IPS DF 4.7 (cell line): ENCODE measurements at regions not wholly inside any gene's neighbourhood (a gene's known extent, or its start where the extent isn't known, plus 50 kb on each side); places are given as distances from the start of the nearest gene placed in this dataset.
"Not testable (repeated sequence)": the region's sequence is repeated elsewhere in the genome, so short reads cannot be mapped to it uniquely, and the experiment has no call there.

Source experiments
- DNase-seq: peaks from one replicate; pipeline ENCODE4 v3.0.0-alpha.2; 2013; ENCODE audit warnings: low spot score; ENCODE audit errors: extremely low read depth

- no peak for DNase-seq
Measured at GRCh38 chr5:41995193-41995592, 70.1 kb downstream of the FBXO4 start.

GRCh38 chr5:42001673-42002072 lies 76.6 kb downstream of the FBXO4 start:
- DNase-seq: no peak

GRCh38 chr5:42003852-42004251 lies 78.8 kb downstream of the FBXO4 start:
- not testable (repeated sequence) for DNase-seq

DNA sequence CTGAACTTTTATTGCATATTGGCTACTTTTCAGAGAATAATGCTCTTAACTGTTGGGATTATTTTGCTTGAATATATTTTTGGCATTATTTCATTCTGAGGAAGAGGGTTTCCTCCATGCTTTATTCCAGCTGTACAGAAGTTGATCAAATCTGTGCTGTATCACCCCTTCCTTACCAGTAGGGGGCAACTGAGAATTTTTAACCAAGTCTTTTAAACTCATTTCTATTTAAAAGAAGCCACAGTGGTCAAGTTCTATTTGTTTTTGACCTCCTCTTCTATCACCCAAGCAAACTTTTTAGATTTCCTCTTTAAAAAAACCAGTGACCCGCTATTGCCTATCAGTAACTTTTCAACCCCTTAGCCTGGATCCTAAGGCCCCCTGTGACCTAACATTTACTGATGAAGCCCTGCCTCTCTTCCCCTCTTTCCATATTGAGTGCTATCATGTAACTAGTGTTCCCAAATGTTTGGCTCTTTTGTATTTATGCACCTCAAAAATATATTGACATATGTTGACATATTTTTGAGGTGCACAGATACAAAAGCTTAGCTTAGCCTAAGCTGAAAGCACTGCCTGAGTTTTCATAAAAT lies 80.6 kb downstream of the FBXO4 start:
- DNase-seq: no peak

- no peak for DNase-seq
Measured at GRCh38 chr5:42013561-42013960, 88.5 kb downstream of the FBXO4 start.

DNA sequence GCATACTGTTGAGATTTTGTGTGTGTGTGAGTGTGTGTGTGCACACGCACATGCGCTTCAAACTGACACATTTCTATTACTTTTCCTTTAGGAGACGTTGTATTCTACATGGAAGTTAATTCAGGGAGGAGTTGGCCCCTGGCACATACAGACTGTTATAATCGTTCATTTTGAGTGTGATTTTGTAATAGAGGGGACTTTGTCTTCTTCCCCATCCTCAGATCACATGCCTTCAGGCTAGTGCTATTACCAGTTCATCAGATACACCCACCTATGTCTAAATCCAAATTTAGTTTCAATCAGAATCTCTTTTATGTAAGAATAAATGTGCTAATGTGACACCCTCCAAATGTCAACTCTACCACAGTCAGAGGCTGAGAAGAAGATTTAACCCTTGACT lies 90.2 kb downstream of the FBXO4 start:
- DNase-seq: no peak

DNA sequence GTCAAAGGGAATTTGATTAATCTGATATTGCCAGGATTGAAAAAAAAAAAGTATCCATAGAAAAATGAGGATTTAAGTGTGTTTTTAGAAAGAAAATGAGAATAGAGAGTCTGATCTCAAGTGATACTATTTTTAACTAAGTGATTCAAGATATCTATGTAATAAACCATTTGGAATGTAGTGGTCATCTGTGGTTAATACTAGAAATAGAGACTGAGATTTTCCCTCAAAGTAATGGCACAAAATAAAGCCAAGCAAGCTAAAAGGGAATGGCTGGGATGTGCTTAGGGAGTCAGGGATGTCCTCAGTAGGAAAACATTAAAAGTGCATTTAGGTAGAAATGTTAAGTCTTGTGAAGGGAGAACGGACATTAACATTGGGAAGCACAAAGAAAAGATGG lies 90.6 kb downstream of the FBXO4 start:
- DNase-seq: no peak

GRCh38 chr5:42020788-42021530 lies 95.9 kb downstream of the FBXO4 start:
- DNase-seq: no peak

DNA sequence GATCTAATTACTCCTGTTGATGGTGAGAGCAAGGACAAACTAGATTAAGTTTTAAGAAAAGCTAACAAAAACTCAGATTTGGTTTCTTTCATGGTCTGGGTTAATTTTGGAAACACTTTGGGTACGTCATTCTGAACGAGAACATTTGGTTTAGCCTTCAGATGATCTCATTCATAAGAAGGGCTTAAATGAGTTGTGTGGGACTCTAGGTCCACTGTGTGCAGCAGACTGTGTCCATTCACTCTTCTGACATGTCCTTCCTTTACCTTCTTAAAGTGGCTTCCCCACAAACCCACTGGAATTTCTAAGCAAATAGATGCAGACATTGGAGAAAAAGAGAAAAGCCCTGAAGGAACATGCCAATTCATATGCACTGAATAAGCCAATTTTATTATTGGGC lies 96.8 kb downstream of the FBXO4 start:
- DNase-seq: no peak

- DNase-seq: no peak
Measured at GRCh38 chr5:42022383-42022972, 97.4 kb downstream of the FBXO4 start.

- no peak for DNase-seq
Measured at GRCh38 chr5:42026446-42026845, 101.4 kb downstream of the FBXO4 start.

- no peak for DNase-seq
Measured at GRCh38 chr5:42032137-42032536, 107.1 kb downstream of the FBXO4 start.

DNA sequence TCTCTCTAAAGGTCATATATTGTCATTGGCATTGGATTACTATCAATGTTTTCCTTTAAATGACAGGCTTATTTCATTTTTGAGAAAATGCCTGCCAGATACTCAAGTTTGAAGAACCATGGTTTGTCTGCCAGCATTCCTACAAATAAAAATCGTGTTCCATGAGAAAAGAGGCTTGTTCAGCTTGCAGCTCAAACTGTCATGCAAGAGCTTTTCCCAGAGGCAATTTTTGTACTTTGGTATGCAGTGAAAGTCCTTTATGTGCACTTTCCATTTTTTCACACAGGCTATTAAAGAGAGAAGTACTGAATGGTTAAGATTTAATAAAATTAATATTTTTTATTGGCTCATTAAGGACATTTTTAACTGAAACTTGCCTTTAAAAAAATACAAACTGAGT lies 110.4 kb downstream of the FBXO4 start:
- DNase-seq: no peak

DNA sequence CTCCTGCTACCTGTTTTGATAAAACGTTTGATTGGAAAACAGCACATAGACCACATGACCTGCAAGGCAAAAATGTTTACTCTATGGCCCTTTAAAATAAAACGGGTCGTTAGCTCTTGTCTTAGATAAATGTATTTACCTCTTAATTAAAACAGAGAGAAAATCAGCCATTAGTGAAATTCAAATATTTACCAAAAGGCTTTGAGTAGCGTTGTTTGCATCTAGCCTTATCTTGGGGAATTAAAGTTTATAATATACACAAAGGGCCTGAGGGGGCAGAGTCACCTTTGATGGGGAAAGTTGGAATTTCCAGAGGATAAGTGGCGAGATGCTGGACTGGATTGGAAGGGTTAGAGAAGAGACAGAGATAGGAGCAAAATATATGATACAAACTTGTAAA lies 111.3 kb downstream of the FBXO4 start:
- no peak for DNase-seq

- no peak for DNase-seq
Measured at GRCh38 chr5:42037379-42037932, 112.4 kb downstream of the FBXO4 start.

DNA sequence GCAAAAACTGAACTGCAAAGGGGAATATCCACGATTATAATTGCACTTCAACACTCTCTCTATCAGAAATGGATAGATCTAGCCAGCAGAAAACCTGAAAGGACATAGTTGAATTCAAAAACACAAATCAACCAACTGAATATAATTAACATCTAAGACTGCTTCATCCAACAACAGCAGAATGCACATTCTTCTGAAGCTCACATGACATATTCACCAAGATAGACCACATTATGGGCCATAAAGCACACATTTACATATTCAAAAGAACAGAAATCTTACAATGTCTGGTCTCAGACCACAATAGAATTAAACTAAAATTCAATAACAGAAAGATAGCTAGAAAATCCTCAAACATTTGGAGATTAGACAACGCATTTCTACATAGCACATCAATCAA lies 118.3 kb downstream of the FBXO4 start:
- DNase-seq: no peak

DNA sequence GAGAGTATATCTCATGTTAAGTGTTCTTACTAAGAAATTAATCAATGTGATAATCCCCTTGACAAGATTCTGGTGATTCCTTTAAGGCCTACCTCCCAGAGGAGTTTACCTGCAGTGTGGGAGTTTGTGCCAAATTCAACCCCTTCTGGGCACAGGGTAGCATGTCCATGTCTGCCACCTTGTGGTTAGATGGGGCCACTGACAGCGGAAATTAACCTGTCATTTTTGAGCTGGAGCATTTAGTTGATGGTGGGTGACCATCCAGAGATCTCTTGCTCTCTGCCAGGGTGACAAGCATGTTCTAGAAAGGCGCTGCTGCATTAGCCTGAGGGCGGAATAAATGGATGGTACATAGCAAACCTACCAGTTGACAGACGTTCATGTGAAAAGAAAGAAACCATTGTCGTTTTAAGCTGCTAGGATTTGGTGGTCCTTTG lies 132.2 kb downstream of the FBXO4 start:
- peak; percentile 56 for DNase-seq

DNA sequence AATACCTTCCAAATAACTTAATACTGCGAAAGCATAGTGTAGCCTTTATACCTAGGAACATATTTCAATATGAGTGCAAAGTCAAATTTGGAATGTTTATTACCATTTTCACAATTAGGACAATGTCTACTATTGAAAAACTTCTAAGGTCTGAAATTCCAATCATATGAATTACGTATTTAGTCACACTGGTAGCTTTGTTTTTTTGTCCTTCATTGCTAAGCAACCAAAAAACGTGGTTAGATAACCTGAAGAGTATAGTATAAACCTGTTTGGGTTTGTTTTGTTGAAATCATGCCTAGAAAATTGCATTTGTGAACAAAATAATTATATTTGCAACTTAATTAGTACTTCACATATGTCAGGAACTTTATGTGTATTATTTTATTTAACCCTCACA lies 134.2 kb downstream of the FBXO4 start:
- no peak for DNase-seq

DNA sequence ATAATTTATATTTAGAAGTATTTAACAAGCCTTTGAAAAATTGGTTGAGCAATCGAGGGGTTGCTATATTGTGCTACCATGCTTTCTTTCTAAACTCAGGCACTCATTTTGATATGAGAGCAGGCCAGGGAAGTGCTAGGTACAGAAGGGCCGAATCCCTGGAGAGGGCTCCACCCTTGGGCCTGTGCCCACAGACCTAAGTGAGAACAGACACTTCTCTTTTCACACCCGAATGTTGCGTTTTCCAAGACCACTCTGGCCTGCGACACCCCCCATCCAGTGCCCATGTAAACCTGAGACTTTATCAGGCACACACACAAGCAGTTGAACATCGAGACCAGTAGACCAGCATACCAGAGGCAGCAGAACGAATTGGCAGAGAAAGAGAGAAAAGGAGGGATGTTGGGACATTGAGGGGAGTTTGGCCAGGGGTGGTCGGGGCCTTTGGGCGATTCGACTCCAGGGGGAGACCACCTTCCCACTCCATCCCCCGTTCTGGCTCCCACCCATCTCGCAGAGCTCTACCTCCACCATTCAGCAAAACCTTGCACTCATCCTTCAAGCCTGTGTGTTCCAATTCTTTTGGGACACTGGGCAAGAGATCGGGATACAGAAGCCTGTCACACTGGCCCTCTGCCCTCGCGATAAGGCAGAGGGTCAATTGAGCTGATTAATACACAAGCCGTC lies 134.8 kb downstream of the FBXO4 start:
- no peak for DNase-seq

DNA sequence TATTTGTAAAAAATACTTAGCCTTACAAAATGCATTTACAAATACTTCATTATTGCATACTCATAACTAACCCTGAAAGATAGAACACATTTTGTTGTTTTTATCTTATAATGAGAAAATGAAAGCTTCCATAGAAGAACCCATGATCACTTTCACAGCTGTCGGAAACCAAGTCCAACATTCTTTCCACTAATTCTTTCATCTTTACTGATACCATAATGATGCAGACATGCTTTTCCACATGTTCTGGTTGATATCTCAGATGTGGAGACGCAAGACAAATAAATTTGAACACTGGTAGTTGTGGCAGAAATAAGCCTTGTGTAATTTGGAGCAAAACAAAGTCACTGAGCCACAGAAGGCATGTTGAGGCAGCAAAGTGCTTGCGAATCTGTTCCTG lies 136.0 kb downstream of the FBXO4 start:
- no peak for DNase-seq

DNA sequence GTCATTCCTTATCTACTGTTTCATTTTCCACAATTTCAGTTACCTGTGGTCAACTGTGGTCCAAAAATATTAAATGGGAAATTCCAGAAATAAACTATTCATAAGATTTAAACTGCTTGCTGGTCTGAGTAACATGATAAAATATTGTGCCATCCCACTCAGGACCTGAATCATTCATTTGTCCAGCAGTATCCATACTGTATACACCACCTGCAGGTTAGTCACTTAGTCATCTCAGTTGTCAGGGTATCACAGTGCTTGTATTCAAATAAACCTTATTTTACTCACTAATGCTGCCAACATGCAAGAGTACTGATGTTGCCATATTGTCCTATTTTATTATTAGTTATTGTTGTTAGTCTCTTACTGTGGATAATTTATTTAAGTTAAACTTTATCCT lies 139.7 kb downstream of the FBXO4 start:
- no peak for DNase-seq

DNA sequence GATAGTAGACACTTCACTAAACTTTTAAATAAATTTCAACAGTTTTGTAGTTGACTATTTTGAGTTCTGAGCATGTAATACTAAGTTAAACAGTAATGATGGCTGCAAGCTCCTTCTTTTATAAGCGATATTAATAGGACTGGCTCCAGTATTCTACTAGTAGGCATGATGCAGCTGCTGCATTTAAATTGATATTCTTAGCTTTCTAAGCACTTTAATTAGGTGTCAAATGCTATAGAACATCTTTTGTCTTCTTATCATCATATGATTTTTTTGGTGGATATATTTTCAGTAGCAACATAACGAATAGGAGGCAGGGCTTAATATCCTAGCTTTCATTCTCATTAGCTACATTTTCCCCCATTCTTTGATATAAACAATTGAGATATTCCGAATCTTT lies 141.1 kb downstream of the FBXO4 start:
- no peak for DNase-seq
